GM12891 (cell line): ENCODE measurements at regions not wholly inside any gene's neighbourhood (a gene's known extent, or its start where the extent isn't known, plus 50 kb on each side); places are given as distances from the start of the nearest gene placed in this dataset.

ENCODE experiments used
- DNase-seq: peaks from one replicate; pipeline ENCODE4 v3.0.0; 2011; ENCODE audit warnings: low spot score; ENCODE audit not compliant: insufficient read length
- FAIRE-seq: peaks from 2 replicates; lab custom pipeline; 2011; peaks lifted over from hg19 to GRCh38; lab: Jason Lieb, UNC
- PAX5 ChIP-seq: IDR thresholded peaks from 2 replicates; pipeline ENCODE4 v1.6.1; 2011; ENCODE audit warnings: low read length, moderate library complexity, mild to moderate bottlenecking; ENCODE audit not compliant: insufficient read depth, severe bottlenecking
- POLR2A ChIP-seq: IDR thresholded peaks from 2 replicates; pipeline ENCODE4 v1.6.1; 2011; ENCODE audit warnings: low read depth, low read length, control low read depth
- POLR2AphosphoS5 ChIP-seq: IDR thresholded peaks from 2 replicates; pipeline ENCODE4 v1.6.1; 2011; ENCODE audit warnings: low read depth, low read length, control low read depth
- POU2F2 ChIP-seq: IDR thresholded peaks from 2 replicates; pipeline ENCODE4 v1.6.1; 2011; ENCODE audit warnings: low read depth, mild to moderate bottlenecking, control low read depth, low read length, moderate library complexity
- SPI1 ChIP-seq: IDR thresholded peaks from 2 replicates; pipeline ENCODE4 v1.6.1; 2011; ENCODE audit warnings: low read depth, low read length, control low read depth
- TAF1 ChIP-seq: IDR thresholded peaks from 2 replicates; pipeline ENCODE4 v1.6.1; 2011; ENCODE audit warnings: low read depth, low read length, control low read depth

DNA sequence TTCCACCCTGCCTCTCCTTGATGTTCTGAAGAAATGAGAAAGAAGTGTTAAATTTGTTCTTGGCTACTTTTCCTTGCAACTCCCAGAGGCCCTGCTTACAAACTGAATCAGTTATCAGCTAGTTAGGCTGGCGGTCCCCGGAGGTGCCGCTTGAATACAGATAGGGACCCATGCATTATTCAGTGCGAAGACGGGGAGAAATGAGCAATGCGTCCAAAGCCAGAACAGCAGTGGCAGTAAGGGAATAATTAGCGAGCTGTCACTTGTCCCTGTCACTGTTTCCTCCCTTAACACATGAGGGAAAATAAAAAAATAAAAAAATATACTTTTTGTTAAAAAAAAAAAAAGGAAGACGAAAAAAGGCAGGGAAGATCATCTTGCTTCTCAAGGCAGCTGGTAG lies 528.1 kb downstream of the MN1 start:
- DNase-seq (no peak), FAIRE-seq (no peak)
- no peak for TF ChIP-seq POU2F2
- TF ChIP-seq POLR2AphosphoS5 = no peak
- TF ChIP-seq POLR2A = no peak
- no peak for TF ChIP-seq TAF1
- no peak for TF ChIP-seq PAX5
- no peak for TF ChIP-seq SPI1

GRCh38 chr22:27273853-27274252 lies 527.7 kb downstream of the MN1 start:
- no peak for TF ChIP-seq POLR2AphosphoS5
- TF ChIP-seq POLR2A = no peak
- TF ChIP-seq POU2F2 = no peak
- TF ChIP-seq TAF1 = no peak
- TF ChIP-seq PAX5 = no peak
- no peak for TF ChIP-seq SPI1
- no peak for DNase-seq
- no peak for FAIRE-seq

DNA sequence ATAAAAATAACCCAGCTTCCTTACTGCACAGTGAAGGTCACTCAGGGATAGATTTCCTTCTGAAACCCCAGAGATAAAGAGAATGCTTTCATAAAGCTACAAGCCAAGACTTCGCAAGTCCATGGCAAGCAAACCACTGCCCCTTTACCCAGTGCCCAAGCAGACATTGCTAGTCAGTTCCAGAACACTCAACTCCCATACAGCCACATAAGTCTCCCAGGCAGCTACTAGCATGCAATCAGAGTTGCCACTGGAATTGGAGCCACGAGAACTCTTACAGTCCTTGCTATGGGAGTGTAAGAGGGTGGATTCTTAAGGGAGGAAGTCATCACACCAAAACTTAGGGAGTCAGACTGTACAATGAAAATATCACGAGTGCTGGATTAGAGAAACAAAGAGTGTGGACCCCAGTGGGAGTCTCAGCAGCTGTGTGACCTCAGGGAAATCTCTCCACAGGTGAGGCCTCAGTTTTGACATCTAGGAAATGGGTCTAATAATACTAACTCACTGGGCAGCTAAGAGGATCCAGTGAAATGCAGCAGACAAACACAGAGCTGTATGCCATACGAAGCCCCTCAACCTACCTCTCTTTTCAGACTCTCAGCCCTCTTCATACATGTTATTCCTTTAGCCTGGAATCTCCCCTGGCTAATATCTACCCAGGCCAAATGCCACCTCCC lies 526.6 kb downstream of the MN1 start:
- FAIRE-seq (no peak), DNase-seq (no peak)
- no peak for TF ChIP-seq POLR2A
- no peak for TF ChIP-seq PAX5
- TF ChIP-seq POU2F2 = no peak
- no peak for TF ChIP-seq SPI1
- no peak for TF ChIP-seq TAF1
- TF ChIP-seq POLR2AphosphoS5 = no peak

DNA sequence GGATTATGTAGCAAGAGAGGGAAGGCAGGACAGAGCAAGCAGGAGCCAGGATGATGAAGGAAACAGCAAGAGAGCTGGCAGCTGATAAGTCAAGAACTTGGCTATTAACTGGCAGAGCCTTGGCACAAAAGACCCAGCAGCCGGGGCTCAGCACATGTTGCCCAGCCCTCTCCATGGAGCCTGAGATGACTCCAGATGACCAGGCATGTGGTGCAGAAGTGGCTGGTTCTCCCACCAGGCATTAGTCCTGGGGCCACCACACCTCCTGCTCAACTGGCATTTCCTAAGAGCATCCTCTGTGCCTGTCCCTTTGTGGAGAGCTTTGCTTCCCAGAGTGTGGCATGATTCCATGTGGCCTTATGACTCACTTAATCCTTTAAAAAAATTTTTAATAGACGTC lies 522.6 kb downstream of the MN1 start:
- FAIRE-seq (no peak), DNase-seq (no peak)
- TF ChIP-seq TAF1 (no peak), POLR2A (no peak), PAX5 (no peak), POLR2AphosphoS5 (no peak), POU2F2 (no peak), SPI1 (no peak)

GRCh38 chr22:27283240-27283639 lies 518.3 kb downstream of the MN1 start:
- DNase-seq (no peak), FAIRE-seq (no peak)
- TF ChIP-seq POLR2AphosphoS5 = no peak
- no peak for TF ChIP-seq SPI1
- no peak for TF ChIP-seq POU2F2
- no peak for TF ChIP-seq PAX5
- no peak for TF ChIP-seq TAF1
- TF ChIP-seq POLR2A = no peak

DNA sequence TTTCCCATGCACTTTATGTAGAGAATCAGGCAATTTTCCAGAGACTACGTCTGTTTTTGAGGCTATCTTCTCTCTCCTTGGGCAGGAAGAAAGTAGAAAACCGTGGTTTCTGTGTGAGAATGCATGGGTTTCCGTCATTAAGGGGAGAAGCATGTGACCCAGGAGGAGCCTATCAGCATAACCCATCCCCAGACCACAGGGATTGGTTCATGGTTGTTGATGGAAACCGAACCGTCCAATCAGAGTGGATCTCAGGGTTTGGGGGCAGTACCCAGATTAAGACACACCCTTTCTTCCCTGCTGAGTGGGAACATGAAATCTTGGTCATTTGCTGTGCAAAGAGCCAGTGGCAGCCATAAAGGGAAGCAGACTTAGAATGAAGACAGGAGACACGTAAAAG lies 517.8 kb downstream of the MN1 start:
- DNase-seq = no peak
- TF ChIP-seq POLR2A (no peak), PAX5 (no peak), POLR2AphosphoS5 (no peak), POU2F2 (no peak), SPI1 (no peak), TAF1 (no peak)
- no peak for FAIRE-seq

- DNase-seq (no peak), FAIRE-seq (no peak)
- TF ChIP-seq SPI1 (no peak), POLR2A (no peak), PAX5 (no peak), POLR2AphosphoS5 (no peak), TAF1 (no peak), POU2F2 (no peak)
Measured at GRCh38 chr22:27284324-27284723, 517.2 kb downstream of the MN1 start.

DNA sequence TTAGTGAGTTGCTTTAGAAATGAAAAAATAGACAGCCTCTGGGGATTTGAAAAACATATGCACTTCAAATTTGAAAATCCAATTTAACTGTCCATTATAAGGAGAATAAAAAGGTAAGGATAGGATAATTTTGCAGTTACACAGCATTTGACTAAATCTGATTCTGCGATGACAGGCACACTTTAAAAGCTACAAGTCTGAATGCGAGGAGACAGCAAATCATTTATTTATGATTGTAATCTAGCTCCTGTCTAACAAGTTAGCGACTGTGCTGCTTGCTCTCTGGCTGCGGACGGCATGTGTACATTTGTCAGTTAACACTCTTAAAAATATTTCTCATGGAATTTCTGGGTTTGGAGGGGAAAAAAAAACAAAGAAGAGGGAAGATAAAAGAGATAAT lies 514.8 kb downstream of the MN1 start:
- TF ChIP-seq SPI1 (no peak), TAF1 (no peak), POU2F2 (no peak), PAX5 (no peak), POLR2A (no peak)
- FAIRE-seq = no peak

GRCh38 chr22:27292542-27293299 lies 508.8 kb downstream of the MN1 start:
- DNase-seq (no peak), FAIRE-seq (no peak)
- TF ChIP-seq POLR2A (no peak), SPI1 (no peak), PAX5 (no peak), TAF1 (no peak), POU2F2 (no peak), POLR2AphosphoS5 (no peak)

More for the DNA sequence above, 514.8 kb downstream of the MN1 start:
- no peak for DNase-seq

DNA sequence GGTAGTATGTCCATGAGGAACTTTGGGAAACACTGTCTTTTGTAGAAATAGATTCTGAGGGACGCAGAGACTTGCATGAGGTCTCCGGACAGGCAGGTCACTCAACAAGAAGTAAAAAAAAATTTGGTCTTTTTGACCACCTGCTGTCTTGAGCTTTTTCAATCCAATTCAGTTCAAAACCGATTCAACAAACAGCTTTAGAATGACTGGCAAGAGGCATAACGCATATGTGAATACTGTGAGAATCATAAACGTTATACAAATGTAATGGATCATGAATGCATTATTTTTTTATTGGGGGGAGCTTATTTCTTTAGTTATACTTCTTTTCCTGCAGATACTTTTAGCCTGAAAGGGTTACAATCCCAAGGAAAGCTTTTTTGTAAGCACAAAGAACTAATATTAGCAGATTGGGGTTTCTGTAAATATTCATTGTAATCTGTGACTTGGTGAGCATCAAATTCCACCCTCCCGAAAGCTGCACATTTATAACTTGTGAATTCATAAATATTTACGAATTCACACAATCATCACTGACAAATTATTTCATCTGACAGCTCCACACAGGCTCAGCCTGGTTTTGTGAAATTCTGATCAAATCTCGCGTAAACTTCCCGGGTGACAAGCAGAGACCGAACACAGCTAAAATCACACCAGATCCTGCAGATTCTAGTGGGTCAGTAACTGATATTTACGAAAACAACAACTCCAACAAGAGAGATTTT lies 507.7 kb downstream of the MN1 start:
- TF ChIP-seq PAX5 (no peak), POU2F2 (no peak), POLR2AphosphoS5 (no peak), POLR2A (no peak), SPI1 (no peak), TAF1 (no peak)
- no peak for FAIRE-seq
- DNase-seq = no peak
